GM18870 (cell line): ENCODE measurements at regions not wholly inside any gene's neighbourhood (a gene's known extent, or its start where the extent isn't known, plus 50 kb on each side); places are given as distances from the start of the nearest gene placed in this dataset.

ENCODE experiments used
- ATAC-seq: cut with Tn5 transposase; IDR thresholded peaks from one replicate; pipeline ENCODE4 v1.9.1; 2021; ENCODE audit warnings: moderate library complexity; ENCODE audit not compliant: unreplicated experiment

DNA sequence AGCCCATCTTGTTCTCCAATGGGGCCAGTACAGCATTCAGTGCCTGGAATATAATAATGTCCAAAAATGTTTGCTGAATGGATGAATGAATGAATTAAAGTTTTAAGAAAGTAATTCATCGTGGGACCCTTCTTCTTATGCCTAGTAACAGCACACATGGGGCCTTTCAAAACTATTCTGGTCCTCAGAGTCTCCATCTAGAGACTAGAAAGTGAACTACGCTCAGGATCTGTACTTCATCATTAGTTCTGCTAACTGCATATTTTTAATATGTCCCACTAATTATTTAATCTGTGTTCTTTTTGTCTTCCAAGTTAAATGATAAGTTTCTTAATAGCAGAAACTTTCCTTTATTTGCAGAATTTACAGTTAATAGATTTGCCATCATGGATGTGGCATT is 172.5 kb downstream of the SMAD2 start:
- no peak for ATAC-seq

DNA sequence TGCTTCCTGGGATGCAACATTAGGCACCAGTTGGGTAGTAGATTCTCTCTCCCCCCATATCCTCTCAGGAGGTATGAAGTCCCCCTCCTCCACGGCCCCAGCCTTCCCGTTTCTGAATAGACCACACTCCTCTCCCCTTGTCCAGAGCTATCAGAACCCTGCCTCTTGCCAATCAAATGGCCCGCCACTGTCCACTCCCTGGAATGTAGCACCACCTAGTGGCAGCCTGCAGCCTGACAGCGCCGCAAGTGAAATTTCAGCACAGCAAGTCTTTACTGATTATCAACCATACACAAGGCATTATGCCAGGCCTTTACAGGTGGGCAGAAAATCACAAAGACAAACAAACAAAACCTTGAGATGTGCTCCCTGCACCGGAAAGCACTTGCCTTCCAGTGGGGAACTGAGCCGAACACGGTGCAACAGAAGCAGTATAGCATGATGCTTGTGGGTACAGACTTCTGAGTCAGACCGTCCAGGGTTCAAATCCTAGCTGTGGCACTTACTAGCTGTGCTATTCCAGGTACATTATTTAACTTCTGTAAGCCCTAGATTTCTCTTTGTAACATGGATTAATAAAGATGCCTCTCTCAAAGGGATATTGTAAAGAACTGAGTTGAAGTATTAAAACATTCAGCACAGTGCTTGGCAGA is 174.0 kb downstream of the SMAD2 start:
- no peak for ATAC-seq

DNA sequence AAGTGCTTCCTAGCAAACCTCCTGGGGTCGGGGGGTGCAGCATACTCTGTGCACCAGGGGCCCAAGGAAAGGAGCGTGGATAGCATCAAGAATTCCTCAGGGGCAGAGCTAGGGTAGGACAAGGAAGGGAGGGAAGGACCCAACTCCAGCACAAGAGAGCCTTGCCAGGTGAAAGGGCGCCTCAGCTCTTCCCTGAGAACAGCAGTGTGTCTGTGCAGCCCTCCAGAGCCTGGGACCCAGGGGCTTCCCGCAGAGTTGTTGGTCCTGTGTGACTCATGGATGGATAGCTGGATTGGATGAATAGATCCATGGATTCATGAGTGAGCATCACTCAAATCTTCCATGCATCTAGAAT is 175.4 kb downstream of the SMAD2 start:
- ATAC-seq: no peak

DNA sequence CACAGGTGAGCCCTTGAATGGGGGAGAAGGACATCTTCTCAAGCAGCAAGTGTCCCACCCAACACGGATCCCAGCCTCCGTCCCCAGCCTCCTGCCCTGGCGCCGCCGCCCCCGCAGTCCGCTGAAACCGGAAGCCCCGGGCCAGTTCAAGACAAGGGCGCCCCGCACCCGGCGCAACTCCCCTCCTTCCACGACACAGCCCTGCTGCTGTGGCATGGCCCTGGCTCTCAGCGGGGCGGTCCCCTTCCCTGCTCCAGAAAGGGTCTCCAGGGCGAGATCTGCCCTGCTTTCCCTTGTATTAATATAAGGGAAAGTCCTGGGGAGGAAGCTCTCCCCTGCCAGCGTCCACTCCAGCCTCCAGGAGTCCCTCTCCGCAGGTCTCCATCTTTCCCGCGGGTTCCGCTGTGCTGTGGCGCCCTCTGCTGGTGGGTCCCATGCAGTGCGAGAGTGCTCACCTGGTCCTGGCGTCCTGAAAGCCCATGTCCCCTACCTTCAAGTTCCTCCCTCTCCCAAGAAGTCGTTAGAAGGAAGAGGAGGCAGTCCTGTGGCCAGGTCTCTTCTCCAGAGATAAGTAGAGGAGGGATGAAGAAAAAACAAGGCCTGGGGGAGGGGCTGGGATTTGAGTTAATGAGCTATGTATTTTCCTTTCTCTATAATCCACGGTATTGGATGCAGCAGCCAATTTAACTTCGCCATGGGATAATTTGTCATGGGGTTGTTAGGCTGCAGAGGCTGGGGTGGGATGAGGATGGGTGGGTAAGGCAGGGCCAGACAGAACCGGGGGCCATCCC is 176.0 kb downstream of the SMAD2 start:
- no peak for ATAC-seq

DNA sequence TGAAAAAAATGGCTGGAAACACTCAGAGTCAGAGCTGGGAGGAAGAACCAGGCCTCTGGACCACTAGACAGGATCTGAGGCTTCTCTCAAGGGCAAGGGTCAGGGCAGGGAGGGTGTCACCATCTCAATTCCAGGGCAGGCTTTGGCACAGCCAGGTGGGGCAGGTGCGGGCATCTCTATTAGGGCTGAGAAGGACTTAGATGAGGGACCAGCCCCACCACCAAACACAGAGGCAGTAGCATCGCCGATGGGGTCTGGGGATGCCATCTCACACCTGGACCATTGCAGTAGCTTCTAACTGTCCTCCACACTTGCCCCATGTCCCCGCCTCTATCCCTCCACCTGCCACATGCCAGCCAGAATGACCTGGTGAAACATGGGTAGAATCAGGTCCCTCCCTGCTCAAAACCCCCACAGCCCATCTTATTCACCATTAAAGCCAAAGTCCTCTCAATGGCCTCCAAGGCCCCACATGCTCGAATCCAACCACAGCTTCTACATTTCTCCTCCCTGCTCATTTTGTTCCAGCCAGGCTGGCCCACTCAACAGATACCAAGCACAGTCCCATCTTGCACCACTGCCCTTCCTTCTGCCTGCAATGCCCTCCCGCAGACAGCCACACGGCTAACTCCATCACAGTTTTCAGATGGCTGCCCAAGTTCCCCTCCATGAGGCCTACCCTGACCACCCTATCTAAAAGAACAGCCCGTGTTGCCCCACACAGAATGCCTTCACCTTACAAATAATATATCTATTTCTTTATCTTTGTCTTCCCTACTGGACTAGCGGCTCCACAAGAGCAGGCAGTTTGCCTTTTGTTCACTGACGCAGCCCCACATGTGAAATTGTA is 177.4 kb downstream of the SMAD2 start:
- no peak for ATAC-seq

DNA sequence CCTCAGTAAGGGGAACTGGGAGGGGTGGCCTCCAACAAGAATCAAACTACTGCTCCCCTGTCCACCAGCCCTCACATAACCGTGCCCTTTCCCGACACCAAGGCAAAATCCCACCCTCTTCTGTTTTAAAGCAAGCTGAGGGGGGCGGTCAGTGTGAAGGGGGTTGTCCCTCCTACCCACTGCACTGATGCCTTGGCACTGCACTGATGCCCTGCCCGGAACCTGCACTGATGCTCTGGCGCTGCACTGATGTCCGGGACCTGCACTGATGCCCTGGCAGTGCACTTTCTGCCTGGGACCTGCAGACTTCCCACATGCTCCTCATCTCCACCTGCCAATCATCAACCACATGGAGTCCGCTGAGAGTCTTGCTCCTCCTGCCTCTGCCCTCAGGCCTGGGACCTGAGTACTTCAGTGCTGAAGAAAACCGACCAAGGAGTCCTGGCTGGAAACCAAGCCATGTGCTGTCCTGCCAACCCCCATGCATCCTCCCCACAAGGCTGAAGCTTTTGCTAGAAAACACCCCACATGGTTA is 179.5 kb downstream of the SMAD2 start:
- ATAC-seq: no peak

DNA sequence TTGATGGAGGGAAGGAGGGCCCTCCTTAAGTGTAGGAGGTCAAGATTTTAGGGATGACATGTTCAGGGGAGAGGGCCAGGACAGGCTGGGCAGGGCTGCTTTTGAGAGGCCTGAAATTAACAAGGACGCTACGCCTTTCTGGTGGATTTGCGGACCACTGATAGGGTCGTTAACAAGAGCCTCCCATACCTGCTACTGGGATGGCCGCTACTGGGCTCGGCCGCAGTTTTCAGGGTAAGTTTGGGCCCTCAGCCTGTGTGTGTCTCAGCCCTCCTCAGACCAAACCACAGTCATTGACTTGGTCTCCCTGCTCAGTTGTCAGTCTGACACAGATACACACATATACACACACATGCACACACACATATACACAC is 180.9 kb downstream of the SMAD2 start:
- no peak for ATAC-seq

DNA sequence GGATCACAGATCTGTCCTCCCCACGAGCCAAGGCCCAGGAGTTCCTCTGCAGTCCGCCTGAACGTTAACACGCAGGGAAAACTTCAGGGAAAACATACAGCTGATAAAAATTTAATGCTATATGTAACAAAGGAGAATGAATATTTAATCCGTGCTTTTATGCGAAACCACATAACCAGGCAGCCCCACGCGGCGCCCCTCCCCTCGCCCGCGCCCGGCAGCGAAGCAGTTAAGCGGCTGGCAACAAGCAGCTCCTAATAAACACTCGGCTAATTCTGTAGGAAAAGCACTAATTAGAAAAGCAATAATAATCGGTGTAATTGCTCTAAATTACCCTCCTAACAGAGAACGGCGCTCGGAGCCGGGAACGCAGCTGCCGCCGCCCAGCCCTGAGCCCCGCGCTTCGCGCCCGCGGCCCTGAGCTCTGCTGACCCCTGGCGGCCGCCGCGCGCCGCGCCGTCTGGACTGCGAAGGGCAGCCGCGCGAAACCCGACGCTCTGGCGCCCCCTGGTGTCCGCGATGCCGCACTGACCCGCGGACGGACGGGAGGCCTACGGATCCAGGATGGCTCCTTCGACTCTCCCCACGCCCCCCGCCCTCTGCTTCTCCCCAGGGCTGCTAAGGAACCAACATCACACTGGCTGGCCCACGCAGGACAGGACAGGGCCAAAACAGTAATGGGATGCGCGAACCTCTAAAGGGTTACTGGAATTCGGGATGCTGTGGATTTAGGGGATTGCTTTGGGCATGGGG is 181.4 kb downstream of the SMAD2 start:
- ATAC-seq: no peak

DNA sequence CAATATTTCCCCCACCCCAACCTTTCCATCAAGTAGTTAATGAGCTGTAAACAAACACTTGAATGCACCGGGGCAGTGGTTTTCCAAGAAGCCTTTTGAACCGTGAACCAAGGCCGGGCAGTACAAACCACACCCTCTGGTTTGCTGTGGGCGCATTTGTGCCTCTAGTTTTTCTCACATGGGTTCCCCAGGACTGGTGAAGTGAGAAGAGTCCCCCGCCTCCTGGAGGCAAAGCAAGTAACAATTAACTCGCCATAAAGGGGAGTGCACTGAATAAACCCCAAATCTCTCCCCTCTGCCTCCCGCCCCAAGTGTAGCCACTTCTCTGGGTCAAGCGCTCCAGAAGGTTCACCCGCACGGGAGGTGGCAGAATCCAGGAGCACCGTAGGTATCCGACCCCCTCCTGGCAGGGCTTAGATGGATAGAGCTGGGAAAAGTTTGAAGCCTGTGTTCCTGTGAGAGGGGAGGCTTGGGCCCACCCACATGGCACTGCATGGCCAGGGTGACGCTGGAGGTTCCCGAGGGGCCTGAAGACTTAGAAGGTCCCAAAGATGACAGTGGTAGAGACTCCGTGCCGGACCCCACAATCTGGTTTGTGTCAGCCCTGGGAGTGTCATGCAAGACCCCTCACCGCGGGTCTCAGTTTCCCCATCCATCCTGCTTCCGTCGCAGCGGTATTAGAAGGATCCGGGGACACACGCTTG is 182.2 kb downstream of the SMAD2 start:
- ATAC-seq: no peak

DNA sequence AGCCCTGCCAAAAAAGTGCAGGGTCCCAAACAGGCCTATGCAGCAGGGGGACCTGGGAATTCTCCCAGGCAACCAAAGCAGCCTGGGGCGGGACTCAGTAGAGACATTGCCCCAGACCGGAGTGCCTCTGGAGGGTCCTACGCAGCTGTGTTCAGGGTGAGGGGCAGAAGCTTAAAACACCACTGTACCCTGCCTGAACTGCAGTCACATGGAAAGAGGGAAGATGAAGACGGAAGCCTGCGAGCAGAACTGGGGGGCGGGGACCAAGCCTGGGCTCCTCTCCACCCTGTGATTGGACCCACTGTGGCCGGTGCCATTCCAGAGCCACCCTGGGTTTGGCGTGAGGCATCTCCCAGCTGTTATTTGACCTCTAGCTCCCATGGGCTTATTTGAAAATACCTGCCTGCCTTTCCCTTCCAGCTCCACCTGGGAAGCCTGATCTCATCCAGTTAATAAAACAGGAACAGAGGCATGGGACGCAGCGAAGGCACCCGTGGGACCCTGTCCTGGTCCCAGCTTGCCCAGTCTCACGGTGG is 183.1 kb downstream of the SMAD2 start:
- no peak for ATAC-seq

DNA sequence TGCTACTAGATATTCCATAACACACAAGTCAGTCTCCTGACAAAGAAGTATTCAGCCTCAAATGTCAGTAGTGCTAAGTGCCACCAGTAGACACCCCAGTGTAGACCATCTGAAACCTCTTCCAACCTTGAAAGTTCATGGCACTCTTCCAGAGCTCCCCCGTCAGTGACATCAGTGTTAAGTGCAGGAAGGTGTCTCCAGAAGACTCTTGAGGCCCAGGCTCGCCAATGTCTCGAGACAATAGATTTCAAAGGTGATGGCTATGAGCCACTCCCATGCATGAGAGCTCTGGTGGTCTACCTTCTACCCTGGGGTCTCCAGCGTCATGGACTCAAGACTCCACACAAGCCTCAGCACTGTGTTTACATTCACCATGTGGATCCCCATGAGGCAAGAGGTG is 183.8 kb downstream of the SMAD2 start:
- no peak for ATAC-seq

DNA sequence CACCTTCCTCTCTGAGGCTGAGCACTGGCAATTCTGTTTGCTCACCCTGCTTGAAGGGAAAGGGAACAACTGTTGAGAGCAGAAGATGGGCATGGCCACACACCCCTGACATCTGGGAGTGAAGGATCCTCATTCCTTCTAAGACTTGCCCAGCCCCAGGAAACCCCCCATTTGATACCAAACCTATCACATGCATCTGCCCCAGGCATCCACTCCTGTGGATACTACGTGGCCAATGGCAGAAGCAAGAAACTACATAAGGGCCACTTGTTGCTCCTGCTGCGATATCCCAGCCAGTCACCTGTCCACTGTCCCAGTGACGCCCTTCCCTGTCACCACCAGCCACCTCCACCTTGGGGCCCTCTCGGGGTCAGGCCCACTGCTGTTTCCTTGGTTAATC is 185.2 kb downstream of the SMAD2 start:
- ATAC-seq: no peak

DNA sequence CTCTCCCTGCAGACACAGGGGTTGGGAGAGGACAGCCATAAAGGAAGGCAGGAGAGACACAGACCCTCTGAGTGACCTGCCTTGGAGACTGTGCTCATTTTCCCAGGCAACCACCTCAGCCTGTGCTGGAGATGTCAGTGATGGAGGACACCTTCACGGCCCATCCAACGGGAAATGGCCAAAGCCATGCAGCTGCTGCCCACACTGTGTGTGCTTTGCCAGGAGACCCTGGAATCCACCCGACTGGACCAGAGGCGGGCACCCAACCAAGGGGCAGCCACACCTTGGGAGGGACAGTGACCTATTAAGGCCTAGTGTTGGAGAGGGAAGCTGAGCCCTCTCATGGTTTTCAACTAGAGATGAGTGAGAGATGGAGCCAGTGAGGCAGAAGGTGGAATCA is 192.5 kb downstream of the SMAD2 start:
- no peak for ATAC-seq

DNA sequence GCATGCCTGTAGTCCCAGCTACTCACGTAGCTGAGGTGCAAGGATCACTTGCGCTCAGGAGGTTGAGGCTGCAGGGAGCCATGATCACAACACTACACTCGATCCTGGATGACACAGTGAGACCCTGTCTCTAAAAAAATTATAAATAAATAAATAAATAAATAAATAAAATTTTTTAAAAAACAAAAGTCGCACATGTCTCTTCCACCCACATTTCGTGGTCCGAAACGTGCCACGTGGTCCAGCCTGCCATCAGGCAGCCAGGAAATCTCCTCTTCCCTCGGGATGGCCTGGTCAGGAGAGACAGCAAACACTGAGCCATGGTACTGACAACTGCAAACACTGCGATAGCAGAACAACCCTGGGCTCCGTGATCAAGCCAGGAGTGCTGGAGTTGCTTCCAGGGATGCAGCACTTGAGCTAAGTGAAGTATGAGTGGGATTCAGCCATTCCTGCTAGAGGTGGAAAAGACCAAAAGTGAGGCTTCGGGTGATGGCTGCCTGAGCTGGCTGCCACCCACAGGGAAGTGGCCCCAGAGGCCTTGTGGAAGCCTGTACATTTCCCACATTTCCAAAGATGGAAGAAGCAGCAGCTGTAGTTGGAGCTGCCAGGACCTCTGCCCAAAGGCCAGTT is 193.1 kb downstream of the SMAD2 start:
- no peak for ATAC-seq

DNA sequence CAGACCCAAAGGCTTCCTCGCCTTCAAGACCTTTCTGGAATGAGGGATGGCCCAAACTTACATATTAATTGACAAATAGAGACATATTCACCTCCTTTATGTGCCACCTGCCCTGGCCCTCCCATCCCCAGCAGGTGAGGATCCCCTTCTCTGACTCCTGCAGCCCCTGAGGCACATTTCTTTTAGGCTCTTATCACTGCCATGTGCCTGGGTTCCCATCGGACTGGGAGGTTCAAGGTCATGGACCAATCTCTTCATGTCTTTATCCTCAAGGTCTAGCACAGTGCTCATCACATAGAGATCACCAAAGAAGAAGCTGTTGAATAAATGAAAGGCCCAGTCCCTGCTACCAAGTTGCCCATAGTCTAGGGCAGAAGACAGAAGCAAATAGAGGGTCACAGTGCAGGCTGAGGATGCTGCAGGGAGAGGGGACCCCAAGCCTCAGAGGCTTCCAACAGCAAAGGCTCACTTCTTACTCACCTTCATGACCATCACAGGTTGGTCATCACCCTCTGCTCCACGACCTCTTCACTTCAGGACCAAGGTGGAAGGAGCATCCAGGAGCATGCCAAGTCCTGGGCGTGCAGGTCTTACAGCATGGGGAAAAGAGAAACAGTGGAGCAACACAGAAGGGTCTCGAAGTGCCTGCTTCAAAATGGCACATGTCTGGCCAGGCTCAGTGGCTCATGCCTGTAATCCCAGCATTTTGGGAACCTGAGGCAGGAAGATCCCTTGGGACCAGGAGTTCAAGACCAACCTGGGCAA is 193.9 kb downstream of the SMAD2 start:
- no peak for ATAC-seq

DNA sequence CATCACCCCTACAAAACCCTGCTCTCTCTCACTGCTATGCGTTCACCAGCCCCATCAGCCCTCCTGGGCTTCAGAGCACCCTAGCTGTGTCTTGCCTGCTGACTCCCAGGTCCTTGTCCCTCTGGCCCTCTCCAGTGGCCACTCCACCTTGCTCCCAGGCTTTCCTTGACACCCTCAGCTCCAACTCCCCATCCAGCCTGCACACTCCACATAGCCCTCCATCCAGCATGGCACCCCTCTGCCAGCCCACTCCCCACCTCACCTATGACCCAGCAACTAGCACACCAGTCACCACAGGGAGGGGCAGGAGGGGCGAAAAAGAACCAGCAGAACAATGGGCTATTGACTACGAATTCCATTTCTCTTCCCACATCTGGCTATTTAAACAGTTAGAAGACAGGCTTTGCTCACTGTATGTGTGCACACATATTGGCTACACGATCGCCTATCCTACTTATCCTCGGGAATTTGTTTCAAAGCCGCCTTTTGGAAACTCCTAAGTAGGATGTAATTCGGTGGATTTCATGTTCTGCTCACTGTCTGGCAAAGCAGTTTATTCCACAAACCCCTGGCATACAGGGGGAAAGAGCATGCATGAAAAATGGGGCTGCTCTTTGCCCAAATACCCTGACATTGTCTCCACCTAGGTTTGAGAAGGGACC is 195.3 kb downstream of the SMAD2 start:
- no peak for ATAC-seq

DNA sequence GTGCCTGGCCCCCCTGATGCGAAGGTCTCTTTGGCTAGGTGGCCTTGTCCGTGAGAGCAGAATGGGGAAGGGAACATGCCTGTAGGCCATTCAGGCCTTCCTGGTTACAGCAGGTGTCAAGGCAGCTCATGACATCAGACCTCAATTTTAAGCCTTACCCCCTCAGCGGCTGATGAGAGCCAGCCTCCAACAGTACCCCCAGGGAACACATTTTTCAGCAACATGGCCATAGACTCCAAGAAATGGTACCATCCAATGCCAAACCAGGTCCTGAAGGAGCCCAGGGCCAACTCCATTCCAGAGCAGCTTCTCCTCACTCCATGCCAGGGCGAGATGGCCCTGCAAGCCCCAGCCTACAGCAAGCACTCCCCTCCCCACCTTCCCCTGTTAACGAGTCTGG is 199.2 kb downstream of the SMAD2 start:
- no peak for ATAC-seq

DNA sequence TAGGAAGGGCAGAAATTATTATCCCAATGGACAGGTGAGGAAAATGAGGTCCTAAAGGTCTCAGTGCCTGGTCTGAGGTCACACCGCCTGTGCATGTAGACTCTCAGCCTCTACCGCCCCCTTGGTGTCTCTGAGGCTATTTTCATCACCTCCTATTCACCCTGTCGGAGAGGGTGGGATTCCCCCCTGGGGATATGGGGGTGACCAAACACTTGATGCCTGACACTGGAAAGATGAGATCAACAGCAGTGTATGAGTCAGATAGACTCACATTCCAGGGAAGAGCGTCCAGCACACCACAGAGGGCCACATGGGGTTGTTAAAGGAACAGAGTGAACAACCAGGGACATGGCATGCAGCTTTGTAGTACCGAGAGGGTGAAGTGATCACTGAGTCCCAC is 199.7 kb downstream of the SMAD2 start:
- ATAC-seq: no peak
